Endodermal cell (in vitro differentiated cells): ENCODE measurements at regions not wholly inside any gene's neighbourhood (a gene's known extent, or its start where the extent isn't known, plus 50 kb on each side); places are given as distances from the start of the nearest gene placed in this dataset.

Experiments used
- DNase-seq: peaks from one replicate; pipeline ENCODE4 v3.0.0-alpha.2; 2017
- H3K27ac ChIP-seq: 2 replicates; pipeline ENCODE4 v1.5.1; 2013; ENCODE audit warnings: mild to moderate bottlenecking, low read depth, low read length, moderate library complexity
- H3K27me3 ChIP-seq: 2 replicates; pipeline ENCODE4 v1.6.1; 2013; ENCODE audit warnings: mild to moderate bottlenecking, low read length, moderate library complexity; ENCODE audit not compliant: insufficient read depth, control insufficient read depth, poor library complexity, severe bottlenecking
- H3K36me3 ChIP-seq: 2 replicates; pipeline ENCODE4 v1.7.0; 2013; ENCODE audit warnings: mild to moderate bottlenecking, low read length, moderate library complexity; ENCODE audit not compliant: control insufficient read depth, insufficient read depth
- H3K4me1 ChIP-seq: one replicate; pipeline ENCODE4 v1.7.0; 2013; ENCODE audit warnings: low read length; ENCODE audit not compliant: control insufficient read depth, insufficient read depth
- H3K4me3 ChIP-seq: 2 replicates; pipeline ENCODE4 v1.5.1; 2013; ENCODE audit warnings: mild to moderate bottlenecking, low read length, moderate library complexity
- H3K9ac ChIP-seq: 2 replicates; pipeline ENCODE4 v1.6.1; 2013; ENCODE audit warnings: mild to moderate bottlenecking, low read length, moderate library complexity; ENCODE audit not compliant: poor library complexity, severe bottlenecking; ENCODE audit errors: extremely low read depth
- H3K9me3 ChIP-seq: 2 replicates; pipeline ENCODE4 v1.6.1; 2013; ENCODE audit warnings: mild to moderate bottlenecking, low read length, moderate library complexity; ENCODE audit not compliant: control insufficient read depth
- H3K27ac Mint-ChIP-seq: 2 replicates; pipeline ENCODE4 v1.8.0; 2020; ENCODE audit warnings: mixed read lengths
- H3K27me3 Mint-ChIP-seq: 2 replicates; pipeline ENCODE4 v1.8.0; 2021; ENCODE audit warnings: mild to moderate bottlenecking, mixed read lengths; ENCODE audit not compliant: insufficient read depth
- H3K36me3 Mint-ChIP-seq: 2 replicates; pipeline ENCODE4 v1.8.0; 2020; ENCODE audit warnings: low read depth, mixed read lengths
- H3K4me1 Mint-ChIP-seq: 2 replicates; pipeline ENCODE4 v1.8.0; 2020; ENCODE audit warnings: mixed read lengths
- H3K4me3 Mint-ChIP-seq: 2 replicates; pipeline ENCODE4 v1.8.0; 2020; ENCODE audit warnings: mild to moderate bottlenecking, moderate library complexity, mixed read lengths
- H3K9me3 Mint-ChIP-seq: 2 replicates; pipeline ENCODE4 v1.8.0; 2020; ENCODE audit warnings: mild to moderate bottlenecking, mixed read lengths
- WGBS, 2 experiments: methylation state at CpG; one replicate each; pipeline versions ENCODE4 v1.1.5 to v1.1.7; 2013; ENCODE audit warnings: missing lambda C conversion rate in 2 of 2, mixed read lengths in 1 of 2; ENCODE audit not compliant: insufficient coverage in 1 of 2, insufficient read length in 1 of 2; 5-methylcytosine and 5-hydroxymethylcytosine counted together
- TF ChIP-seq, protein P1 (sequence below): fragments of 200-600 bp; sonication (generic); conservative IDR thresholded peaks from 2 replicates; pipeline ENCODE4 v1.5.0; 2021; ENCODE audit warnings: antibody characterized with exemption, mild to moderate bottlenecking

DNA sequence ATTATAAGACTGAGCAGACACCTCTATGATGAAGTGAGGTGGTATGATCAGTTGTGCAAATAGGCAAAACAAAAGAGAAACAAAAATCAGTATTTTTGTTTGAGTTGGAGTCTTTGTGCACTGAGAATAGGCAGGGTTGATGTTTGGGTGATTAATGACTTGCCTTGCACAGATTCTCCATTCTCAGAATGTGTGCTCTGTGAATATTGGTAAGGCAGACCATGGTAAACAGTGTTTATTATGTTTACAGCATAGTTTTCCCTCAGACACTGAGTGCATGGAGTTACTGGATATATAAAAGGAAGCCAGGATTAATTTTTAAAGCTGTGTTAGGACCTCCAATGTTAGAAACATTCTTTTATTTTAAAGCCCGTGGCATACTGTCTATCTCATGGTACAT lies 240.2 kb upstream of the MAGEB16 start:
- H3K27ac Mint-ChIP-seq, result no peak overlapping the region
- Histone ChIP-seq H3K27ac (no peak overlapping the region), H3K4me3 (no peak overlapping the region), H3K9me3 (no peaks in the 10 kb centered on the region), H3K9ac (no peak overlapping the region), H3K36me3 (no peaks in the 10 kb centered on the region), H3K27me3 (no peaks in the 10 kb centered on the region), H3K4me1 (no peaks in the 10 kb centered on the region)
- no peak overlapping the region for H3K4me3 Mint-ChIP-seq
- peaks cover 12% of the 10 kb centered on the region for H3K4me1 Mint-ChIP-seq
- H3K27me3 Mint-ChIP-seq, result peaks cover 2% of the 10 kb centered on the region
- TF ChIP-seq, protein P1, sequence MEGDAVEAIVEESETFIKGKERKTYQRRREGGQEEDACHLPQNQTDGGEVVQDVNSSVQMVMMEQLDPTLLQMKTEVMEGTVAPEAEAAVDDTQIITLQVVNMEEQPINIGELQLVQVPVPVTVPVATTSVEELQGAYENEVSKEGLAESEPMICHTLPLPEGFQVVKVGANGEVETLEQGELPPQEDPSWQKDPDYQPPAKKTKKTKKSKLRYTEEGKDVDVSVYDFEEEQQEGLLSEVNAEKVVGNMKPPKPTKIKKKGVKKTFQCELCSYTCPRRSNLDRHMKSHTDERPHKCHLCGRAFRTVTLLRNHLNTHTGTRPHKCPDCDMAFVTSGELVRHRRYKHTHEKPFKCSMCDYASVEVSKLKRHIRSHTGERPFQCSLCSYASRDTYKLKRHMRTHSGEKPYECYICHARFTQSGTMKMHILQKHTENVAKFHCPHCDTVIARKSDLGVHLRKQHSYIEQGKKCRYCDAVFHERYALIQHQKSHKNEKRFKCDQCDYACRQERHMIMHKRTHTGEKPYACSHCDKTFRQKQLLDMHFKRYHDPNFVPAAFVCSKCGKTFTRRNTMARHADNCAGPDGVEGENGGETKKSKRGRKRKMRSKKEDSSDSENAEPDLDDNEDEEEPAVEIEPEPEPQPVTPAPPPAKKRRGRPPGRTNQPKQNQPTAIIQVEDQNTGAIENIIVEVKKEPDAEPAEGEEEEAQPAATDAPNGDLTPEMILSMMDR, result no peak
- peaks cover 3% of the 10 kb centered on the region for H3K36me3 Mint-ChIP-seq
- peaks cover 29% of the 10 kb centered on the region for H3K9me3 Mint-ChIP-seq
- DNase-seq, result no peak
- WGBS, 2 experiments, result 80% methylated on average over 1 of the region's 1 CpG; no CpG with 5 or more reads in 1 of the 2 experiments

DNA sequence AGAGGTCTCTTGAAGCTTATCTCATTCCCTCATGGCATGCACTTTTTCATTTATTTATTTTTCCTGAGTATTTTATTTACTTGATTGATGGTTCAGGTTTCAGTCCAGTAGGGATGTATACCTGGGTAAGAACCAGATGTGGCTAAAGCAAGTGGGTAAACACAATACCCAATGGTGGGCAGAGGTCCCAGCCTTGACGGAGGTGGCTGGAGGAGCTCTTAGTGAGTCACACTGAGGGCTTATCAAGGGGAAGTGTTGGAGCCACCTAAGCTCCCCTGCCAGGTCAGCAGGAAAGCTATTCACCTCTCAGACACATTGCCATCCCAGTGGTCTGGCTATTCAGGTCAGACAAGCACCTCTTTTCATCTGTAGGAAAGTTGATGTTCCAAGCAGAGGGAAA lies 236.2 kb upstream of the MAGEB16 start:
- no peak overlapping the region for H3K4me3 ChIP-seq
- Mint-ChIP-seq H3K4me3 (no peak overlapping the region), H3K27ac (no peak overlapping the region), H3K9me3 (peaks cover 15% of the 10 kb centered on the region), H3K36me3 (no peaks in the 10 kb centered on the region), H3K4me1 (peaks cover 4% of the 10 kb centered on the region), H3K27me3 (peaks cover 2% of the 10 kb centered on the region)
- H3K27me3 ChIP-seq, result no peaks in the 10 kb centered on the region
- TF ChIP-seq, protein P1, result no peak
- H3K36me3 ChIP-seq, result no peaks in the 10 kb centered on the region
- DNase-seq, result no peak
- no peaks in the 10 kb centered on the region for H3K9me3 ChIP-seq
- no peaks in the 10 kb centered on the region for H3K4me1 ChIP-seq
- no peak overlapping the region for H3K9ac ChIP-seq
- 80% methylated on average over 1 of the region's 1 CpG; no CpG with 5 or more reads in 1 of the 2 experiments for WGBS, 2 experiments
- no peak overlapping the region for H3K27ac ChIP-seq

DNA sequence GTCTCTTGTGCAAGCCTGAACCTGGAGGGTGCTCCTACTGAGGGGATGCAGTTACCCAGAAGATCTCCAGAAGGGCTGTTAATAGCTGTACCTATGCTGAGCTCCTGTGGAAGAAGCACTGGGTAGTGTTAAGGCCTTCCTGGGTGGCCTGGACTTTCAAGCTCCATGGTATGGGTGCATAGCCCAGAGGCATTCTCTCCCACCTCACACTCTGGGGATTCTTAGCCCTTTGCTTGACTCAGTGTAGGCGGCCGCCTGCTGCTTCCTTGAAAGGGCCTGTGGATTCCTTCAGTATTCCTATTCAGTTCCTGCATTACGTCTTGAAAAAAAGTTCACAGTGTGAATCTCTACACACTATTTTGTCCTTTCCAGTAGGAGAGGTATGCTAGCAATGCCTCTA lies 235.7 kb upstream of the MAGEB16 start:
- H3K4me1 ChIP-seq, result no peaks in the 10 kb centered on the region
- peaks cover 15% of the 10 kb centered on the region for H3K9me3 Mint-ChIP-seq
- no peak overlapping the region for H3K4me3 Mint-ChIP-seq
- peak; percentile 56 for DNase-seq
- H3K27ac ChIP-seq, result no peak overlapping the region
- H3K36me3 ChIP-seq, result no peaks in the 10 kb centered on the region
- WGBS, 2 experiments, result 50% methylated on average over 3 of the region's 3 CpGs; no CpG with 5 or more reads in 1 of the 2 experiments
- H3K27me3 Mint-ChIP-seq, result peaks cover 2% of the 10 kb centered on the region
- TF ChIP-seq, protein P1, result no peak
- H3K36me3 Mint-ChIP-seq, result no peaks in the 10 kb centered on the region
- H3K9ac ChIP-seq, result no peak overlapping the region
- peaks cover 4% of the 10 kb centered on the region for H3K4me1 Mint-ChIP-seq
- H3K4me3 ChIP-seq, result no peak overlapping the region
- H3K27ac Mint-ChIP-seq, result no peak overlapping the region
- H3K9me3 ChIP-seq, result no peaks in the 10 kb centered on the region
- no peaks in the 10 kb centered on the region for H3K27me3 ChIP-seq
